HG03159 (cell line): ENCODE measurements at regions not wholly inside any gene's neighbourhood (a gene's known extent, or its start where the extent isn't known, plus 50 kb on each side); places are given as distances from the start of the nearest gene placed in this dataset.
"Not testable (repeated sequence)": the region's sequence is repeated elsewhere in the genome, so short reads cannot be mapped to it uniquely, and the experiment has no call there.

ENCODE experiments used
- ATAC-seq: cut with Tn5 transposase; IDR thresholded peaks from one replicate; pipeline ENCODE4 v1.9.1; 2021; ENCODE audit warnings: mild to moderate bottlenecking, moderate library complexity; ENCODE audit not compliant: unreplicated experiment

DNA sequence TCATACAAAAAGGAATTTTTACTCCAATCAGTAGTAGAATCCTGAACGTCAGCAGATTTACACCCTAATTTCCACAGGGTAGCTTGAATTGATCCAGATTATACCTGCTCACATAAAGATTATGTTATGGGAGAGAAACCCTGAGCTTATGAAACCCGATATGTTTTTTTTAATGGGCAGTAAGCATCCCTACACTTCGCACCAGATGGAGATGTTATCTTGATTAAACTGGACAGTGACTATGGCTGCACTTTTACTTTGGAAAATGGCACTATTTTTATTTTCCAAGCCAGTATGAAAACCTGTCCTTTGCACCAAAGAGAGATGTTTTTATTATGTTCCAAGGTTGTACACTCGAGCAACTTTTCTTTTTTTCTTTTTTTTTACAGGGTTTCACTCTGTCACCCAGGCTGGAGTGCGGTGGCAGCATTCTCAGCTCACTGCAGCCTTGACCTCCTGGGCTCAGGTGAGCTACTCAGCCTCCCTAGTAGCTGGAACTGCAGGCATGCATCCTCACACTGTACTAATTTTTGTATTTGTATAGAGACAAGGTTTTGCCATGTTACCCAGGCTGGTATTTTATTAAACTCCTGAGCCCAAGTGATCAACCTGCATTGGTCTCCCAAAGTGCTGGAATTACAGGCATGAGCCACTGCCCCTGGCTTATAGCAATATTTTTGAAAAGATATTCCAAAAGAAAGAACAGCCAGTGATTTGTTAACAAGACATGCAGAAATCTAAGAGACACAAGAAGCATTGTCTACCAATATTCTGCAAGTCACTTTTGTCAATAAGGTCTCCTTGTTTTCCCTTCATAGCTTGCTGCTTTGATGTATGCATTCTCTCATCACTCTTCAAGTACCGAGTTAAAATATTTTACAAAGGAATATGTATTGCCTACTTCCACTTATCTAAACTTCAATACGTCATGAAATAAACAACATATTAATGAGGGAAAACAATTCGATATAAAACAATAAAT is 1412.6 kb downstream of the ZPLD1 start:
- ATAC-seq = no peak

DNA sequence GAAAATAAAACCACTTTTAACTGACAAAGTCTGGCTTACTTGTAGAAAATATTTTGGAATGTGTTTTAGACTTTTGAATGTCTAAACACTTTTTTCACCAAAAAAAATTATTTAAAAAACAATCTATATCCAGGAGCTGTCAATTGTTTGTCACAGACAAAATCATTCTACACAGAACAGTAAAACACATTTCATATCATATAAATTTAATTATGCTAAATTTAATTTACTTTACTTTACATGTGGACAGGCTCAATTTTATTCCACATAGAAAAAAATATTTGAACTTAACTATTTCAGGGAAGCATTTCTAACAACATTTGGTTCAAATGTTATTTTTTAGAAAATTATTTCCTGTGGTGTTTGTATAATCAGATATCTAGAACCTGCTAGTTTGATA is 1417.0 kb downstream of the ZPLD1 start:
- ATAC-seq = no peak

DNA sequence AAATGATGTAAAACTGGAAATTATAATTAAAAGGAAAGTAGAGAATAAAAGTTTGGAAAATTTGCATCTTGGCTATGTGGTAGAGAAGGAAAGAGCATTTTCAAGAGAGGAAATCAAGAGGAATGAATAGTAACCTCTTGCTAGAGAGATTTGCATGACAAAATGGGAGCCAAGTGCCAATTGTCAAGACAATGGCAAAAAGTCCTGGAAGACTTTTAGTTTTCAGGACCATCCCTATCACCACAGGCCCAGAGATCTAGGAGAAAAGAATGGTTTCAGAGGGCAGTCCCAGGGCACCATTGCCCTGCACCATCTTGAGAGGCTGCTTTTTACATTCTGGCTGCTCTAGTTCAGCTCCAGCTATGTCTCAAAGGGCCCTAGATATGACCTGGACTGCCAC is 1427.6 kb downstream of the ZPLD1 start:
- no peak for ATAC-seq

DNA sequence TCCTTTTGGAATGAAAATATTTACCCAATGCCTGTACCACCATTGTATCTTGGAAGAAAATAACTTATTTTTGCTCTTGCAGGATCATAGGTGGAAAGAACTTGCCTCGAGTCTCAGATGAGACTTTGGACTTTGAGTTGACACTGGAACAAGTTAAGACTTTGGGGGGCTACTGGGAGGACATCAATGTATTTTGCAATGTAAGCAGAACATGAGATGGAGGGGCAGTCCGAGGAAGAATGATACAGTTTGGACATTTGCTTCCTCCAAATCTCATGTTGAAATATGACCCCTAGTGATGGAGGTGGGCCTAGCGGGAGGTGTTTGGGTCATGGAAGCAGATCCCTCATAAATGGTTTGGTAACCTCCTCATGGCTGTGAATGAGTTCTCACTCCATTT is 1428.6 kb downstream of the ZPLD1 start:
- no peak for ATAC-seq

DNA sequence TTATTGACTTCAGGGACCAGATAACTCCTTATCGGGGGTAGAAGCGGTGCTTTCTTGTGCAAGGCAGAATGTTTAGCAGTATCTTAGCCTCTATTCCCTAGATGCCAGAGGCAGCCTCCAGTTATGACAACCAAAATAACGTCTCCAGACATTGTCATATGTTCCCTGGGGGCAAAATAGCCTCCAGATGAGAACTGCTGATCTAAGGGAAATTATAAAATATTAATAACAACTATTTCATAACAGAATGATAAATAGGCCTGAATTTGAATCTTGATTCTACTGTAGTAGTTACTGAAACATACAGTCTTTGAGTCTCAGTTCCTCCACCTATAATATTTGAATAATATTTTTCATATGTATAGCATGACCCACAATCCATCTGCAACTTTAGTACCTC is 1431.3 kb downstream of the ZPLD1 start:
- no peak for ATAC-seq

DNA sequence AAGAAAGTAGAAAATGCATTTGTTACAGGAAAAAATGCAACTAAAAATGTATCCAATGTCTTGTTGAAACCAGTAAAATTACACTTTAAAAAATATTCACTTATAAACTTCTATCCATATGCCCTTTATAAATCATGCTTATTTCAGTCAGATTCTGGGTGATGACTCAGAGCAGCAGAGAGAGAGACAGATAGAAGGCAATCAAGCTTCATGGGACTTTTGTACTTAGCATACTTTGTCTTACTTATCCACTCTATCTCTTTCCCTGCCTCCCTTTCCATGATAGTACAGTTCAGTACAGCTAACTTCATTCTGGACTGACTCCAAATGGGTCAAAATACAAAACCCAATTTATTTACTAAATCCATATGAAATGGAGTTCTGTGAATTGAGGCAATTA is 1438.2 kb downstream of the ZPLD1 start:
- no peak for ATAC-seq

DNA sequence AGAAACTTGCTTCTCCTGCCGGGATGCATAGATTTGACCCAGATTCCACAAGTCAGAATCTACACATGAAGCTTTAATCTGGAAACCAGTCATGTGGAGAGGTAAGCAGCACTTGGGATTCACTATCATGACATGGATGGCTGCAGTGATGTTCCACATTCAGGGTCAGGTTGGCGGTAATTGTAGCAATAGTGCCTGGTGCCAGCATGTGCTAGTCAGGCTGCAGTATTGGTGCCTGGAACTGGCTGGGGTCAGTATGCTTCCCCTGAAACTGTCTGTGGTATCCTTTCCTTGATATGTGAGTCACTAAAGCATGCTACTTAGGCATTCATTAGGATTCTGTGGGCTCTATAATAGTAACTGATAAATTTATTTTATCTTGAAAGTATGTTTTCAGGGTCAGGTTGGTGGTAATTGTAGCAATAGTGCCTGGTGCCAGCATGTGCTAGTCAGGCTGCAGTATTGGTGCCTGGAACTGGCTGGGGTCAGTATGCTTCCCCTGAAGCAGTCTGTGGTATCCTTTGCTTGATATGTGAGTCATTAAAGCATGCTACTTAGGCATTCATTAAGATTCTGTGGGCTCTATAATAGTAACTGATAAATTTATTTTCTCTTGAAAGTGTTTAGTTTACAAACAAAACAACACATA is 1439.2 kb downstream of the ZPLD1 start:
- ATAC-seq = no peak

DNA sequence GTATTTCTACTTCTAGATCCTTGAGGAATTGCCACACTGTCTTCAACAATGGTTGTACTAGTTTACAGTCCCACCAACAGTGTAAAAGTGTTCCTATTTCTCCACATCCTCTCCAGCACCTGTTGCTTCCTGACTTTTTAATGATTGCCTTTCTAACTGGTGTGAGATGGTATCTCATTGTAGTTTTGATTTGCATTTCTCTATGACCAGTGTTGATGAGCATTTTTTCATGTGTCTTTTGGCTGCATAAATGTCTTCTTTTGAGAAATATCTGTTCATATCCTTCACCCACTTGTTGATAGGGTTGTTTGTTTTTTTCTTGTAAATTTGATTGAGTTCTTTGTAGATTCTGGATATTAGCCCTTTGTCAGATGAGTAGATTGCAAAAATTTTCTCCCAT is 1447.0 kb downstream of the ZPLD1 start:
- not testable (repeated sequence) for ATAC-seq

DNA sequence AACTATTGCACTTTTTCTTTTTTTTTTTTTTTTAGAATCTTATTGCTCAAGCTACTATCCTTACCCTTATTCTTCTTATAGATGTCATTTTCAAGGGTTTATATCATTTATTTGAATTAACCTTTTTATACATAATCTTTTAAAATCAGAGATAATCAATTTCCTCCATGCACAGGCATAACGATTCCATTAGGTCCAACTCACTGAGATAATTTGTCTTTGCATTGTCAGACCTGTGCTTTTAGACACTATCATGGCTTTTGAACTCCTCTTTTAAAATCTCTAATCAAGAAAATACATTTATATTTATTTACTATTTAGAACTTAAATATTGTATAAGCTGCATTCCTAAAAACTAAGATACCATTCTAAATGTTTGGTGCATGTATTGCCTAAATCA is 1454.9 kb downstream of the ZPLD1 start:
- no peak for ATAC-seq

DNA sequence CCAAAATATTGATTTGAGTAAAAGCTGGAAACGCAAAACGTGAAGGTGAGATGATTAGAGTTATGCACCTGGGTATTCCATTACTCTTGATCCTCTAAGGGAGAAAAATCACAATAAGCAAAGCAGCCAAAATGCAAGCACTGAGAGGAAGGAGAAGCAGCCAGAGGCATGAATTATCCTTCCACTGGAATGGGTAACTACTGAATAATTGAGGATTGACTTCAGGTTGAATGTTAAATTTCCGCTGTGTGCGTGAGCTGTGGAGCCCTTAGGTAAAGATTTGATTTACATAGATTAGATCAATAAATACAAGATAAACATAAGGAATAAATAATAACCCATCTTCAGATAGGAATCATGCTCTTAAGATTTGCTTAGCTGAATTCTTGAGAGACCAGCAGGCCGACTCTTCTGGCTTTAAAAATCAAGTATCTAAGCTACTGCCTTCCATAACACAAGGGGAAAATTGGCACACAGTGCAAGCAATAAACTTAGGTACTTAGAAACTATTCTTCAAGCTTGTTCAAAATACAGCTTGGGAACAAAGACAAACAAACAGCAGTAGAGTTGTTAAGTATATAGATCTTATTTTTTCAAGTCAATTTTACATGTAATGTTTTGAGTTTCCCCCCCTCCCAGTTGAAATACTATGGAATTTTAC is 1459.5 kb downstream of the ZPLD1 start:
- ATAC-seq = no peak

DNA sequence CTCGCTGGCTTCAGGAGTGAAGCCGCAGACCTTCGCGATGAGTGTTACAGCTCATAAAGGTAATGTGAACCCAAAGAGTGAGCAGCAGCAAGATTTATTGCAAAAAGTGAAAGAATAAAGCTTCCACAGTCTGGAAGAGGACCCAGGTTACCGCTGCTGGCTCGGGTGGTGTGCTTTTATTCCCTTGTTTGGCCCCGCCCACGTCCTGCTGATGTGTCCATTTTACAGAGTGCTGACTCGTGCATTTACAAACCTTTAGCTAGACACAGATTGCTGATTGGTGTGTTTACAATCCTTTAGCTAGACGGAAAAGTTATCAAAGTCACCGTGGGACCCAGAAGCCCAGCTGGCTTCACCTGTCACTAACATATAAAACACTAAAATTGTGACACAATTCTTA is 1464.5 kb downstream of the ZPLD1 start:
- ATAC-seq = no peak

DNA sequence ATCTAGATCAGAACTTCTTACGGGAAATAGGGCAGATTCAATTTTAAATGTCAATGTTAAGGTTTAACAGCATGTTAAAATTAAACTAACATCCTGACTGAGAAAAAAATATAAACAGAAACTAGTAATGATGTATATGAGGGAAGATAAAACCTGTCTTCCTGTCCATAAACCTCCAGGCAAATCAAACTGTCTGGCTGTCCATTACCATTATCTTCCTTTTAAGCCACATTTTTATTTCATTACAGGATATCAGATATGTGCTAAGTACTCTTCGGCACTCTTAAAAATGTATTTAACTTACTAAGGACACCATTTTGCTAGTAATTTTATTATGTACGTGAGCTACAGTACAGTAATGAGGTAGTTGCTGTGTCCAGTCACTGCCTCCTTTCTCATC is 1461.7 kb upstream of the ALCAM start:
- no peak for ATAC-seq

DNA sequence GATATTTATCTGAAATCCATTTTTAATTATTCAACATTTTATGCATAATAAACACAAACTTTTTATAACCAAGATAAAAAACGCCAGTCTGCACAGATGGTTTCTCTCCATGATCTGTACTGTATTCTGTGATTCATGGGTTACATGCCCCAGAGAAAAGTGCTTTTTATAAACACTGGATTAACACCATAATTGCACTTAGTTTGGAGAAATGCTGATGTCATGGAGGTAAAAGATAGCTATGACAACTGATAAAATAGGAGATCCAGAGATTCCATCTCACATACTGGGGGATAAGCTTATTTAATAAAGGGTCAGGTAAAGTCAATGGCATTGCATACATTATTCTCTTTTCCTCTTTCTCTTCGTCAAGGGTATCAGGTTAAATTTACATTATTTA is 1460.4 kb upstream of the ALCAM start:
- no peak for ATAC-seq

DNA sequence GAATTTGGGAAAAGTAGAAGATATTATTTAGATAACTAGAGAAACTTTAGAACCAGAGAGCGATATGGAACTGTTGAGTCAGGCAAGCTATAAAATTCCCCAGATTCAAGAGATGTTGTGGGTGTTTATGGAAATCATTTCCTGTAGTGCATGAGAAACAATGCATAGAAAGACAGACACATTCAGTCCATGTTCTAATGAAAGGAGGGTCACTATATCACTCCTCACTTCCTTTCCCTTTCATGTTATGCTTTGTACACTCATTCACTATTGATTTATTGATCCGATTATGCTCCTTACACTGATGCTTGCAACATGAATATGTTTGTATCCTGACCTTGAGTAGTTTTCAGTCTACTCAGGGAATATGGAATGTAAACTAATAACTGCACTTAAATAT is 1459.9 kb upstream of the ALCAM start:
- no peak for ATAC-seq

DNA sequence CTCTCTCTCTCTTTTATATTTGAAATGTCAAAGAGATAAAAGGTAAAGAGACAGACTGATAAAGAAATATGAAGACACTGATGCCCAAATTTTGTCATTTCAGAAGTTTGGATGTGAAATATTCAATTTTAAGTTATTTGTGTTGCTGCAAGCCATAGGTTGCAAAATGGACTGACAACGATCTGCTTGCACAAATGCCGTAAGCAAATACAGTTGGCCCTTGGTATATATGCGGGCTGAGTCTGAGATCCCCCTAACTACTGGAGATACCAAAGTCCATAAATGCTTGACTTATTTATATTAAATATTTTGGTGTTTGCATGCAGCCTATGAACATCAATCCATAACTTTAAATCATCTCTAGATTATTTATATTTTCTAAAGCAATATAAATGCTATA is 1459.1 kb upstream of the ALCAM start:
- ATAC-seq = no peak

DNA sequence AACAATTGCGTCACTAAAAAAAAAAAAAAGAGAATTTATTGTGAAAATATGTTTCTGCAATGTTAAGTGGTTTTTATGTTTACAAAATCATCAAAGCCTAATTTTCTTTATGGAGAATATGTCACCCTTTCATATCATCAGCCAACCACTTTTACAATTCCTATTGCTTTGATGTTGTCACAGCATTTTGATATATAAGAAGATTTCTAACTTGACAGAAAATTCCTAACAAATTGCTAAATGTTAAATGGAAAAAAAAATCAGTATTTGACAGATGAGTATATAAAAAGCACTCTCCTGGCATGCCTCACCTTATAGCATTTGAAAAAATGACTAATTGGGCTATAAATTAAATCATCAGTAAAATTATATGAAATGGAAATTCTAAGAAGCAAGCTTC is 1457.3 kb upstream of the ALCAM start:
- no peak for ATAC-seq

DNA sequence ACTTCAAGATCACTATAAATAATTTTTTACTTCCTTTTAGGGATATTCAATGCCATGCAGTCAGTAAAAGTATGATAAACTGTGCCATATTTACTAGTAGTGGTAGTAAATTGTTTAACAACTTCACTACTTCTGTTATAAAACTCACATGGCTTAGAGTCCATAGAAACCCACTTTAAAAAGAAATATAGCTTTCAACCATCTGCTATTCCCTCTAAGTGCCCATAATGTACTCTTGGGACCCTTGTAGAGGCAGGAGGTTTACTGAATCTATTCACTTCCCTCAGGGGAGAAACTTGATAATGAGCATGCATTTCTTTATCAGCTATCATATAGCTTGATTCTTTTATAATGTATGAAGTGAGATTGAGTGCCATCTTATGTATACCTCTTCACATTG is 1448.4 kb upstream of the ALCAM start:
- no peak for ATAC-seq

DNA sequence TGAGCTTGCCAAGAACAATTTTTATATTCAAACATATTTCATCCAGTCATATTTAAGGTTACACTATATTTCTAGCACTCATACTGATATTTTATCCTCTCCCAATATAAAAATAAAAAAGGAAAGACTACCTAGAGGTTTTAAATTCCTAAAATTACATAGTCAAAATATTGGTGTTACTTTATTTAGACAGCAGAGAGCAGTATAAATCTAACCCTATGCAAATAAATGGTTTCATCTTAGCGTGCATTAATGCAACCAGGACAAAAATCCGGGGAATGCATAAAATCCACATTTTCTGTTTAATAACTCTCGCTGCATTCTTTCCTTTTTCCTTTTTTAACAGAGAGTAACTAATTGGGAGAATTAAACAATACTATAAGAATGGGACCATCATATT is 1447.4 kb upstream of the ALCAM start:
- no peak for ATAC-seq

DNA sequence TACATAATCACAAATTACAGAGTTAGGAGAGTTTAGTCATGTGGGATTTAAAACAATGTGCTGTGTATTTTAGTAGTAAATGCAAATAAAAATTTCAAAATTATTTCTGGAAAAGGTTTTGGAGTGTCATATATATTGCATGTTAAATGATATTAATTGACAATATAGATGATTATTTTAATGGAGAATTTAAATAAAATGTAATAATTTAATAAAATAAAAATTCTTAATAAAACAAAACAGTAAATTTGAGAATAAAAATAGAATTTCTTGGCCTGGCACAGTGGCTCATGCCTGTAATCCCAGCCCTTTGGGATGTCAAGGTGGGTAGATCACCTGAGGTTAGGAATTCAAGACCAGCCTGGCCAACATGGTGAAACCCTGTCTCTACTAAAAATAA is 1442.8 kb upstream of the ALCAM start:
- no peak for ATAC-seq

DNA sequence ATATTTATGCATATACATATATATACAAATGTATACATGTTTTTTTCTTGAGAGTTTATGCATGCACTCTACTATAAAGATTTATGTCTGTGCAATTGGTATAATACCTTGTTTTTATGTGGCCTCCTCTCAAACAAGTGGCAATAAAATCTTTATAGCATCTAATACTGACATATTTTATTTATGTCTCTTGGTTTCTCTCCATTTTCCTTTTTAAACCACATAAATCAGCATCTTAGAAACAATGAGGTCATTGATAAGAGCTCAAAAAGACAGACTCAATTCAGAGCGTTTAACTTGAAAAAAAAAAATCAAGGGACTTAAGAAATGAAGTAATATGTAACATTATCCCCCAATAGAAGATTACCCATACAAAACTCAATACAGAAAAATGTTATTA is 1442.2 kb upstream of the ALCAM start:
- ATAC-seq = no peak

DNA sequence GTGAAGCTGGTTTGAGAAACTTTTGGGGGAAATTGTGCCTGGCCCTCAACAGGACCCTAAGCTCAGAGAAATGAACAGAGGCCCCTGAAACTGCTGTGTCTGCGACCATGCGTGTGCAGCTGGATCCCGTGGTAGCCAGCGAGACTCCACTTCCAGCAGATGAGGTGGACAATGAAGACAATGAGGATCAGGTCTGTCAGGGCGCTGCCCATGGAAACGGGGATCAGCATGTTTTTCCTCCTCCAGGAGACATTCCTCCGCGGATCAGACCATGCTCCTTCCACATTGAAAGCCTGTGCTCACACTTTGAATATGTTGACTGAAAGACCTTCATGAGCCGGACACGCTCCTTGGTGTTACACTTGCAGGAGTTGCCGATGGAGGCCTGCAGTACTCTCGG is 1439.8 kb upstream of the ALCAM start:
- ATAC-seq = no peak

DNA sequence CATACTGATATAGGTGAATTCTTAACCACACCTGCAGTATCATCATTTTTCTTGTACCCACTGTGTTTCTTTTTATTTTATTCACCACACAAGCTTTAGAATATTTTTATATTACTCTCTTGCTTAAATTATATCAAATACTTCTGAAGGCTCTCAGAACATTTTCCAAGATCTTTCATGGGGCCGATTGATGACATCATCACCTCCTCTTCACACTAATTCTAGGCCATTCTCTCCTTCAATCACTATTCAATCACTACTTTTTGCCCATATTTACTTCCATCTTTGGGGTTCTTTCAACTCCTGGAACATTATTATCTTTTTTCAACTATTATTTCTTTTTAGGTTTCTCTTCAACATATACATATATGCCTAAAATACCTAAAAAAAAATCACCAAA is 1438.8 kb upstream of the ALCAM start:
- ATAC-seq = no peak
